KBM-7 (cell line): ENCODE measurements at regions not wholly inside any gene's neighbourhood (a gene's known extent, or its start where the extent isn't known, plus 50 kb on each side); places are given as distances from the start of the nearest gene placed in this dataset.

ENCODE experiments used
- DNase-seq: peaks from one replicate; pipeline ENCODE4 v3.0.0-alpha.2; 2015
- in situ Hi-C: fragments of 300-500 bp; cut with MboI; formaldehyde crosslinking; loops from 2 replicates; pipeline ENCODE4 v1.14.3; 2020; ENCODE audit warnings: low sequenced_read_pairs, low pct_unique_long_range_greater_than_20kb, mixed read lengths

- no peak for DNase-seq
- in situ Hi-C loops: no loop called here
These were observed 353.8 kb upstream of the FAR2 start for GRCh38 chr12:28795311-28795710.

- no peak for DNase-seq
- in situ Hi-C loops: no loop called here
These were observed 349.7 kb upstream of the FAR2 start for GRCh38 chr12:28799348-28799747.

GRCh38 chr12:28800129-28800528 is 348.9 kb upstream of the FAR2 start:
- in situ Hi-C loops: no loop called here
- no peak for DNase-seq

- DNase-seq: no peak
- in situ Hi-C loops: no loop called here
These were observed 346.2 kb upstream of the FAR2 start for GRCh38 chr12:28802706-28803438.

GRCh38 chr12:28807535-28807934 is 341.5 kb upstream of the FAR2 start:
- in situ Hi-C loops: no loop called here
- DNase-seq: no peak

GRCh38 chr12:28811457-28811856 is 337.6 kb upstream of the FAR2 start:
- in situ Hi-C loops: no loop called here
- DNase-seq: no peak

GRCh38 chr12:28814246-28814645 is 334.8 kb upstream of the FAR2 start:
- no peak for DNase-seq
- in situ Hi-C loops: no loop called here

- no peak for DNase-seq
- in situ Hi-C loops: no loop called here
These were observed 331.6 kb upstream of the FAR2 start for GRCh38 chr12:28817524-28817923.

GRCh38 chr12:28824193-28824846 is 324.8 kb upstream of the FAR2 start:
- DNase-seq: no peak
- in situ Hi-C loops: no loop called here

- in situ Hi-C loops: no loop called here
- DNase-seq: no peak
These were observed 324.2 kb upstream of the FAR2 start for GRCh38 chr12:28824849-28825248.

- DNase-seq: no peak
- in situ Hi-C loops: no loop called here
These were observed 322.3 kb upstream of the FAR2 start for GRCh38 chr12:28826766-28827165.

- in situ Hi-C loops: no loop called here
These were observed 321.2 kb upstream of the FAR2 start for GRCh38 chr12:28827861-28828260.

GRCh38 chr12:28828318-28828717 is 320.8 kb upstream of the FAR2 start:
- in situ Hi-C loops: no loop called here
- DNase-seq: no peak

More at GRCh38 chr12:28827861-28828260, 321.2 kb upstream of the FAR2 start:
- no peak for DNase-seq

GRCh38 chr12:28830491-28830890 is 318.6 kb upstream of the FAR2 start:
- in situ Hi-C loops: no loop called here
- DNase-seq: no peak

- in situ Hi-C loops: no loop called here
- no peak for DNase-seq
These were observed 304.4 kb upstream of the FAR2 start for GRCh38 chr12:28844718-28845117.

GRCh38 chr12:28851781-28852180 is 297.3 kb upstream of the FAR2 start:
- in situ Hi-C loops: no loop called here
- DNase-seq: no peak

GRCh38 chr12:28855761-28856310 is 293.2 kb upstream of the FAR2 start:
- no peak for DNase-seq
- in situ Hi-C loops: no loop called here

GRCh38 chr12:28857369-28857768 is 291.7 kb upstream of the FAR2 start:
- no peak for DNase-seq
- in situ Hi-C loops: no loop called here

GRCh38 chr12:28859551-28859950 is 289.5 kb upstream of the FAR2 start:
- DNase-seq: no peak
- in situ Hi-C loops: no loop called here

- in situ Hi-C loops: no loop called here
- DNase-seq: no peak
These were observed 283.3 kb upstream of the FAR2 start for GRCh38 chr12:28865776-28866175.

GRCh38 chr12:28866296-28866695 is 282.8 kb upstream of the FAR2 start:
- in situ Hi-C loops: no loop called here
- no peak for DNase-seq
